GM19438 (cell line): ENCODE measurements at regions not wholly inside any gene's neighbourhood (a gene's known extent, or its start where the extent isn't known, plus 50 kb on each side); places are given as distances from the start of the nearest gene placed in this dataset.

Source experiments
- ATAC-seq: cut with Tn5 transposase; IDR thresholded peaks from one replicate; pipeline ENCODE4 v1.9.1; 2021; ENCODE audit warnings: low read depth; ENCODE audit not compliant: unreplicated experiment

- ATAC-seq: no peak
Measured at GRCh38 chr1:4916610-4917009, 262.2 kb downstream of the AJAP1 start.

DNA sequence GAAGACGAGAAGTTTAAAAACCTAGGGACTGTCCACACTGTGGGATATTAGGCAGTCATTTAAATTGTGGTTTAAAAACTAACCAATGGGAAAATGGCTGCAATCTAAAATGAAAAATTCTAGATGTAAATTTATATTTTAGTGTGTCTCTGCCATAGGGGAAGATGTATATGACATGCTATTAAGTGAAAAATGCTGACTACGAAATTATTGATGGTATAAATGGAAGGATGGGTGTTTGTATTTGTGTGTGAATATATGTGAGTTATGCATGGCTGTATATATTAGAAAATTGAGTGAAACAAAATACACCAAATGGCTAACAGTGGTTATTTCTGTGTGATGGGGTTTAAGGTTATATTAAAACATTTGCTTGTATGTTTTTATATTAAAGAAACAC is 260.7 kb downstream of the AJAP1 start:
- ATAC-seq: no peak

GRCh38 chr1:4908486-4908885 is 254.1 kb downstream of the AJAP1 start:
- no peak for ATAC-seq

DNA sequence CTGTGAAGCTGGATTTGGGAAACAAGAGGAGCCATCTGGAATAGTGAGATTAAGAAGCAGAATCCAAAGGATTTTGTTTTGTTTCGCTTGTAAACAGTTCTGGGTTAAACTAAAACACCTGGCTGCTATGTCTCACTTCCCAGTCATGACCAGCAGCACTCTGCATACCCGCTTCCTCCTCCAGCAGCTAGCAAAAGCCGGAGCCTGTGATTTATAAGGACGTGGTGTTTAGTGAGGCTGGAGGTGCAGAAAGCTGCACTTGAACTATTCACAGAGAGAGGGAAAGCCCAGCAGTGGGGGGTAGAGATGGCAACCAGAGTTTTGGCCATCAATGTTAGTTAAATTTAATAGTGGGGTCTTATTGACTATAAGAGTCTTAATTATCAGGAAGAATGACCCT is 240.2 kb downstream of the AJAP1 start:
- ATAC-seq: no peak

GRCh38 chr1:4880626-4881025 is 226.2 kb downstream of the AJAP1 start:
- no peak for ATAC-seq

- ATAC-seq: no peak
Measured at GRCh38 chr1:4877426-4877825, 223.0 kb downstream of the AJAP1 start.

GRCh38 chr1:4871373-4871772 is 217.0 kb downstream of the AJAP1 start:
- no peak for ATAC-seq

- ATAC-seq: no peak
Measured at GRCh38 chr1:4868521-4868920, 214.1 kb downstream of the AJAP1 start.

DNA sequence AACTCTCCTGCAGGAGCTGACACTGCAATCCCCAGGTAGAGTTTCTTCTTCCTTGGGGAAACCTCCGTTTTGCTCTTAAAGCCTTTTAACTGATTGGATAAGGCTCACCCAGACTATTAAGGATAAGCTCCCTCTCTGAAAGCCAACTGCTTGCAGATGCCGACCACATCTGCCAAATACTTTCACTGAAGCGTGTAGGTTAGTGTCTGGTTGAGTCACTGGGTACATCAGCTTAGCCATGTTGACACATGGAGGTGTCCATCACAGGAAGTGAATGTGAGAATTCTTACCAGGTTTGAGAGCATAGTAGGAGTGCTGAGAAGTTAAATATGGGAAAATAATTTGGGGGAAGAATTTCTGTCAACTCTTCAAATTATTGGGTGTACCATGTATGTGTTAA is 202.0 kb downstream of the AJAP1 start:
- ATAC-seq: no peak

DNA sequence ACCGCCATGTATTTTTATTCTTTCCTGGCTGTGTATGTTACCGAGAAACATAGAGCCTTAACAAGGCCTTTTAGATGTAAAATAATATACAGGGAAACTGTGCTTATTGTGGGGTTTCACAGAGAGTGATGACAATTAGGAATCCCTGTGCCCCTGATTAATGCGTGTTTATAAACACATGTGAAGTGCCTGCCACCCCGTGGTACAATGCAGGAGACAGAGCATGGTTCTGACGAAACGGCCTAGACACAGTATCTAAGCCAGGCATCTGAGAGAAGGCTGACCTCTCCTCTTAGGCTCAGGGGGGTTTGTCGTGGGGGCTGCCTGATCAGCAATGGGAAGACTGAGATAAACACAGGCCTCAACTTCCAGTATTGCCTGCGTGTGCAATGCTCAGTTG is 200.0 kb downstream of the AJAP1 start:
- ATAC-seq: no peak

- no peak for ATAC-seq
Measured at GRCh38 chr1:4853904-4854303, 199.5 kb downstream of the AJAP1 start.

DNA sequence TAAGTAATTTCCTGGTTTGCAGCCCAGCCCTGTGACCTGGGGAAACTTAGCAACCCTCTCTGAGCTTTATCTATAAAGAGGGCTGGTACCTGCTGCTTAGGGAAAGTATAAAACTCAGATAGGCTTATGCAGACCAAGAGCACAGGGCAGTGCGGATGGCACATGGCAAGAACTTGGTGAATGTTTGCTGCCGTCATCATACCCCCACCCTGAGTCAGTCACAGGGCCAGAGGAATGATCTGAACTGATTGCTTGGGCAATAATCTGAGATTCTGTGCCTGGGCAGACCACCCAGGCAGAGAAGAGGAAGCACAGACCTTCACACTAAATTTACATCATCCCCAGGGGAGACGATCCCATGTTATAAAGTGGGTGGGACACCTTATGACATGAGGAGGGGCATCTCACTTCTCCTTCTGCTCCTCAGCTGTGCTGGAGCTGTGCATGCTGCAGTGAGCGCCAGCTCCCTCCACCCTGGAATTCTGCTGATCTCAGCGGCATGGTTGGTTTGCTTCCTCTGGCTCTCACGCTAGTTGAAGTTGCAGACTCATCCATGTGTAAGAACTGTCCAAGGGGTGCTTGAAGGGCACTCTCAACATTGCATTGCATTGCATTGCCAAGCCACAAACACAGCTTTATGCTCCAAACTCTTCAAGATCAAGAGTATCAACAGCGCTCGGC is 197.1 kb downstream of the AJAP1 start:
- no peak for ATAC-seq

GRCh38 chr1:4848431-4848830 is 194.0 kb downstream of the AJAP1 start:
- ATAC-seq: no peak

GRCh38 chr1:4847711-4848110 is 193.3 kb downstream of the AJAP1 start:
- no peak for ATAC-seq
